ENCODE measurements at regions not wholly inside any gene's neighbourhood (a gene's known extent, or its start where the extent isn't known, plus 50 kb on each side); places are given as distances from the start of the nearest gene placed in this dataset.

DNA sequence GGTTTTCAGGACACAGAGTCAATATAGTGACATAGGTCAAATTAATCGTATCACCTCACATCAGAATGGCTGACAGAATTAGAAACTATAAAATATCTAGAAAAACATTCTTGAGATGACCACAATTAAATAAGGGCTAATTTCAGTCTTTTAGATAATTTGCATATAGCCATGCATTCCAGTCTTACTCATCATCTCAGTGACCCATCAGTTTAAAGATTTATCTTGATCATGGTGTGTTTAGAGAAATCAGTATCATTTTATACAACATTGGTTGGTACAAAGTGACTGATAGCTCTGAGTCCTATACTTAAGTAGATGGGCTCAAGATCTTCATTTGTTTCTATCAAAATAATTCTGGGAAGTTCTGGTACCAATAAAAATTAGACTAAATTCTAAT lies 262.3 kb upstream of the SNX7 start:
- ChIA-PET CTCF (no interaction called here), POLR2A (no interaction called here)
- Histone ChIP-seq H3K9me3 (ENCODE audit: control insufficient read depth, insufficient read depth, low read depth, low read length) (no peaks in the 10 kb centered on the region), H3K4me1 (ENCODE audit: control insufficient read depth, insufficient read depth, low read length) (no peaks in the 10 kb centered on the region), H3K4me3 (ENCODE audit: low read depth, low read length) (no peak overlapping the region), H3K36me3 (ENCODE audit: control insufficient read depth in 2 of 2, insufficient read depth in 1 of 2, low read length in 2 of 2) (no peaks in the 10 kb centered on the region), H3K27ac (ENCODE audit: extremely low read depth, low read depth, low read length) (no peak overlapping the region)
- TF ChIP-seq ZNF148 (tag by site-specific recombination; IDR thresholded peaks at IDR 0.05; ENCODE audit: borderline replicate concordance) (no peak), ZBTB7A (tag by site-specific recombination; IDR thresholded peaks at IDR 0.05; ENCODE audit: low read depth) (no peak), ZNF514 (tag by site-specific recombination; IDR thresholded peaks at IDR 0.05) (no peak), YY2 (tag by site-specific recombination; IDR thresholded peaks at IDR 0.05) (no peak), ZNF341 (tag by site-specific recombination; IDR thresholded peaks at IDR 0.05; ENCODE audit: low read depth) (no peak), ZNF530 (tag by site-specific recombination; IDR thresholded peaks at IDR 0.05; ENCODE audit: low read depth) (no peak), ZNF785 (tag by site-specific recombination; IDR thresholded peaks at IDR 0.05) (no peak), ZNF202 (tag by site-specific recombination; IDR thresholded peaks at IDR 0.05; ENCODE audit: borderline replicate concordance) (no peak), GFI1B (tag by site-specific recombination; IDR thresholded peaks at IDR 0.05) (no peak), ZNF121 (tag by site-specific recombination; IDR thresholded peaks at IDR 0.05) (no peak), ZNF518A (tag by site-specific recombination; conservative IDR thresholded peaks at IDR 0.05; ENCODE audit: low read depth) (no peak), ZNF239 (tag by site-specific recombination; IDR thresholded peaks at IDR 0.05) (no peak), MZF1 (tag by site-specific recombination; IDR thresholded peaks at IDR 0.05; ENCODE audit: borderline replicate concordance) (no peak), ZNF558 (tag by site-specific recombination; IDR thresholded peaks at IDR 0.05) (no peak)
- TF ChIP-seq, protein P1, sequence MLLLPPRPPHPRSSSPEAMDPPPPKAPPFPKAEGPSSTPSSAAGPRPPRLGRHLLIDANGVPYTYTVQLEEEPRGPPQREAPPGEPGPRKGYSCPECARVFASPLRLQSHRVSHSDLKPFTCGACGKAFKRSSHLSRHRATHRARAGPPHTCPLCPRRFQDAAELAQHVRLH (tag by site-specific recombination; IDR thresholded peaks at IDR 0.05): no peak

GRCh38 chr1:98398649-98399048 lies 262.9 kb upstream of the SNX7 start:
- CTCF ChIA-PET: interaction anchor here (0.7 kb wide), 1 partner anchor 19 kb away, joined by 5 read pairs; no protein-coding TSS in a partner anchor
- no peaks in the 10 kb centered on the region for H3K4me1 ChIP-seq (ENCODE audit: control insufficient read depth, insufficient read depth, low read length)
- H3K27ac ChIP-seq (ENCODE audit: extremely low read depth, low read depth, low read length): no peak overlapping the region
- POLR2A ChIA-PET: no interaction called here
- no peaks in the 10 kb centered on the region for H3K9me3 ChIP-seq (ENCODE audit: control insufficient read depth, insufficient read depth, low read depth, low read length)
- no peak overlapping the region for H3K4me3 ChIP-seq (ENCODE audit: low read depth, low read length)
- H3K36me3 ChIP-seq (ENCODE audit: control insufficient read depth in 2 of 2, insufficient read depth in 1 of 2, low read length in 2 of 2): no peaks in the 10 kb centered on the region
- no peak for TF ChIP-seq ZNF518A (tag by site-specific recombination; conservative IDR thresholded peaks at IDR 0.05; ENCODE audit: low read depth)
- no peak for TF ChIP-seq ZNF843 (tag by site-specific recombination; IDR thresholded peaks at IDR 0.05)
- TF ChIP-seq, protein P2, sequence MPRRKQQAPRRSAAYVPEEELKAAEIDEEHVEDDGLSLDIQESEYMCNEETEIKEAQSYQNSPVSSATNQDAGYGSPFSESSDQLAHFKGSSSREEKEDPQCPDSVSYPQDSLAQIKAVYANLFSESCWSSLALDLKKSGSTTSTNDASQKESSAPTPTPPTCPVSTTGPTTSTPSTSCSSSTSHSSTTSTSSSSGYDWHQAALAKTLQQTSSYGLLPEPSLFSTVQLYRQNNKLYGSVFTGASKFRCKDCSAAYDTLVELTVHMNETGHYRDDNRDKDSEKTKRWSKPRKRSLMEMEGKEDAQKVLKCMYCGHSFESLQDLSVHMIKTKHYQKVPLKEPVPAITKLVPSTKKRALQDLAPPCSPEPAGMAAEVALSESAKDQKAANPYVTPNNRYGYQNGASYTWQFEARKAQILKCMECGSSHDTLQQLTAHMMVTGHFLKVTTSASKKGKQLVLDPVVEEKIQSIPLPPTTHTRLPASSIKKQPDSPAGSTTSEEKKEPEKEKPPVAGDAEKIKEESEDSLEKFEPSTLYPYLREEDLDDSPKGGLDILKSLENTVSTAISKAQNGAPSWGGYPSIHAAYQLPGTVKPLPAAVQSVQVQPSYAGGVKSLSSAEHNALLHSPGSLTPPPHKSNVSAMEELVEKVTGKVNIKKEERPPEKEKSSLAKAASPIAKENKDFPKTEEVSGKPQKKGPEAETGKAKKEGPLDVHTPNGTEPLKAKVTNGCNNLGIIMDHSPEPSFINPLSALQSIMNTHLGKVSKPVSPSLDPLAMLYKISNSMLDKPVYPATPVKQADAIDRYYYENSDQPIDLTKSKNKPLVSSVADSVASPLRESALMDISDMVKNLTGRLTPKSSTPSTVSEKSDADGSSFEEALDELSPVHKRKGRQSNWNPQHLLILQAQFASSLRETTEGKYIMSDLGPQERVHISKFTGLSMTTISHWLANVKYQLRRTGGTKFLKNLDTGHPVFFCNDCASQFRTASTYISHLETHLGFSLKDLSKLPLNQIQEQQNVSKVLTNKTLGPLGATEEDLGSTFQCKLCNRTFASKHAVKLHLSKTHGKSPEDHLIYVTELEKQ (tag by site-specific recombination; IDR thresholded peaks at IDR 0.05; ENCODE audit: borderline replicate concordance): no peak
